SH-SY5Y (cell line): ENCODE measurements at regions not wholly inside any gene's neighbourhood (a gene's known extent, or its start where the extent isn't known, plus 50 kb on each side); places are given as distances from the start of the nearest gene placed in this dataset.

Source experiments
- GATA2 ChIP-seq: IDR thresholded peaks from 2 replicates; pipeline ENCODE4 v1.6.1; 2011; ENCODE audit warnings: mild to moderate bottlenecking, low read depth, low read length
- GATA3 ChIP-seq: IDR thresholded peaks from 2 replicates; pipeline ENCODE4 v1.6.1; 2011; ENCODE audit warnings: low read depth, mild to moderate bottlenecking, low read length, moderate library complexity

GRCh38 chr1:228860911-228861831, 125.9 kb downstream of the RHOU start:
- TF ChIP-seq GATA2 (no peak), GATA3 (no peak)
